Stomach (tissue), 4 donors: ENCODE measurements at regions not wholly inside any gene's neighbourhood (a gene's known extent, or its start where the extent isn't known, plus 50 kb on each side); places are given as distances from the start of the nearest gene placed in this dataset.

Source experiments
- CTCF ChIP-seq, 7 experiments: fragments of 450-650 bp in 4 of 7; fragments of 200-600 bp in 3 of 7; sonication (generic) in 3 of 7; IDR thresholded peaks; one replicate each; pipeline ENCODE4 v1.5.1; 2016 to 2019; ENCODE audit warnings: antibody characterized with exemption in 7 of 7, control low read depth in 2 of 7, mild to moderate bottlenecking in 1 of 7
- EP300 ChIP-seq: sonication (generic); formaldehyde crosslinking; IDR thresholded peaks from one replicate; pipeline ENCODE4 v1.6.1; 2017; ENCODE audit warnings: antibody characterized with exemption

GRCh38 chr4:74618166-74618565, 173.2 kb downstream of the AREG start:
- TF ChIP-seq CTCF (IDR thresholded peaks at IDR 0.05) (no peak), EP300 (no peak)
